ENCODE measurements at regions not wholly inside any gene's neighbourhood (a gene's known extent, or its start where the extent isn't known, plus 50 kb on each side); places are given as distances from the start of the nearest gene placed in this dataset.

DNA sequence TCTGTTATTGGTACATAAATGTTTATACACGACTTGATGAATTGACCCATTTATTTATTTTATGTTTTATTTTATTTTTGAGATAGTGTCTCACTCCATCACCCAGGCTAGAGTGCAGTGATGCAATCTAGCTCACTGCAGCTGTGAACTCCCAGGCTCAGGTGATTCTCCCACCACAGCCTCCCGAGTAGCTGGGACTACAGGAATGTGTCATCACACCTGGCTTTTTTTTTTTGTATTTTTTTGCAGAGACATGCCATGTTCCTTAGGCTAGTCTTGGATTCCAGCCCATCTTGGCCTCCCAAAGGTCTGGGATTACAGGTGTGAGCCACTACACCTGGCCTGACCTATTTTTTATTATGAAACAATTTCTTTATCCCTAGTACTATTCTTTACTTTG is 355.0 kb upstream of the PRICKLE1 start:
- TF ChIP-seq, protein P1, sequence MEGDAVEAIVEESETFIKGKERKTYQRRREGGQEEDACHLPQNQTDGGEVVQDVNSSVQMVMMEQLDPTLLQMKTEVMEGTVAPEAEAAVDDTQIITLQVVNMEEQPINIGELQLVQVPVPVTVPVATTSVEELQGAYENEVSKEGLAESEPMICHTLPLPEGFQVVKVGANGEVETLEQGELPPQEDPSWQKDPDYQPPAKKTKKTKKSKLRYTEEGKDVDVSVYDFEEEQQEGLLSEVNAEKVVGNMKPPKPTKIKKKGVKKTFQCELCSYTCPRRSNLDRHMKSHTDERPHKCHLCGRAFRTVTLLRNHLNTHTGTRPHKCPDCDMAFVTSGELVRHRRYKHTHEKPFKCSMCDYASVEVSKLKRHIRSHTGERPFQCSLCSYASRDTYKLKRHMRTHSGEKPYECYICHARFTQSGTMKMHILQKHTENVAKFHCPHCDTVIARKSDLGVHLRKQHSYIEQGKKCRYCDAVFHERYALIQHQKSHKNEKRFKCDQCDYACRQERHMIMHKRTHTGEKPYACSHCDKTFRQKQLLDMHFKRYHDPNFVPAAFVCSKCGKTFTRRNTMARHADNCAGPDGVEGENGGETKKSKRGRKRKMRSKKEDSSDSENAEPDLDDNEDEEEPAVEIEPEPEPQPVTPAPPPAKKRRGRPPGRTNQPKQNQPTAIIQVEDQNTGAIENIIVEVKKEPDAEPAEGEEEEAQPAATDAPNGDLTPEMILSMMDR (IDR thresholded peaks at IDR 0.05), result no peak
- no peak for TF ChIP-seq EZH2 (IDR thresholded peaks at IDR 0.05)
- TF ChIP-seq EZH2phosphoT487 (IDR thresholded peaks at IDR 0.05), result no peak
